GM12891 (cell line): ENCODE measurements at regions not wholly inside any gene's neighbourhood (a gene's known extent, or its start where the extent isn't known, plus 50 kb on each side); places are given as distances from the start of the nearest gene placed in this dataset.

Experiments
- POLR2A ChIP-seq: IDR thresholded peaks from 2 replicates; pipeline ENCODE4 v1.6.1; 2011; ENCODE audit warnings: low read depth, low read length, control low read depth
- POLR2AphosphoS5 ChIP-seq: IDR thresholded peaks from 2 replicates; pipeline ENCODE4 v1.6.1; 2011; ENCODE audit warnings: low read depth, low read length, control low read depth
- POU2F2 ChIP-seq: IDR thresholded peaks from 2 replicates; pipeline ENCODE4 v1.6.1; 2011; ENCODE audit warnings: low read depth, mild to moderate bottlenecking, control low read depth, low read length, moderate library complexity
- SPI1 ChIP-seq: IDR thresholded peaks from 2 replicates; pipeline ENCODE4 v1.6.1; 2011; ENCODE audit warnings: low read depth, low read length, control low read depth
- TAF1 ChIP-seq: IDR thresholded peaks from 2 replicates; pipeline ENCODE4 v1.6.1; 2011; ENCODE audit warnings: low read depth, low read length, control low read depth

GRCh38 chr11:37811349-37811748, 1213.3 kb upstream of the RAG2 start:
- TF ChIP-seq POLR2A = no peak
- TF ChIP-seq TAF1 = no peak
- TF ChIP-seq POLR2AphosphoS5 = no peak
- TF ChIP-seq SPI1 = no peak
- no peak for TF ChIP-seq POU2F2
